Ascending aorta (tissue), 2 donors: ENCODE measurements at regions not wholly inside any gene's neighbourhood (a gene's known extent, or its start where the extent isn't known, plus 50 kb on each side); places are given as distances from the start of the nearest gene placed in this dataset.

ENCODE experiments used
- DNase-seq, 2 donors: peaks; one replicate each; pipeline ENCODE4 v3.0.0-alpha.2; 2019; ENCODE audit warnings: low spot score in 2 of 2
- H3K27ac ChIP-seq, 2 donors: fragments of 200-600 bp; sonication (generic); one replicate each; pipeline ENCODE4 v1.5.1; 2016 to 2017; ENCODE audit warnings: mild to moderate bottlenecking in 1 of 2
- H3K27me3 ChIP-seq: fragments of 200-600 bp; sonication (generic); one replicate; pipeline ENCODE4 v1.5.1; 2017
- H3K36me3 ChIP-seq, 2 donors: fragments of 200-600 bp; sonication (generic); one replicate each; pipeline ENCODE4 v1.5.1; 2016
- H3K4me1 ChIP-seq, 2 donors: fragments of 200-600 bp; sonication (generic); one replicate each; pipeline ENCODE4 v1.5.1; 2016 to 2017; ENCODE audit warnings: mild to moderate bottlenecking in 1 of 2
- H3K4me3 ChIP-seq, 2 donors: fragments of 200-600 bp; sonication (generic); one replicate each; pipeline ENCODE4 v1.5.1; 2016 to 2017; ENCODE audit warnings: mild to moderate bottlenecking in 1 of 2
- H3K9me3 ChIP-seq, 2 donors: fragments of 200-600 bp; sonication (generic); one replicate each; pipeline ENCODE4 v1.5.1; 2016
- intact Hi-C: fragments of 100-400 bp; cut with DNase I; formaldehyde crosslinking; loops from one replicate; pipeline ENCODE4 v1.15.1; 2023
- TF ChIP-seq, protein P1 (sequence below), 3 experiments: fragments of 200-600 bp in 2 of 3; fragments of 450-650 bp in 1 of 3; sonication (generic) in 2 of 3; IDR thresholded peaks; one replicate each; pipeline ENCODE4 v1.5.1; 2016 to 2019; ENCODE audit warnings: antibody characterized with exemption in 3 of 3, mild to moderate bottlenecking in 1 of 3, moderate library complexity in 1 of 3

DNA sequence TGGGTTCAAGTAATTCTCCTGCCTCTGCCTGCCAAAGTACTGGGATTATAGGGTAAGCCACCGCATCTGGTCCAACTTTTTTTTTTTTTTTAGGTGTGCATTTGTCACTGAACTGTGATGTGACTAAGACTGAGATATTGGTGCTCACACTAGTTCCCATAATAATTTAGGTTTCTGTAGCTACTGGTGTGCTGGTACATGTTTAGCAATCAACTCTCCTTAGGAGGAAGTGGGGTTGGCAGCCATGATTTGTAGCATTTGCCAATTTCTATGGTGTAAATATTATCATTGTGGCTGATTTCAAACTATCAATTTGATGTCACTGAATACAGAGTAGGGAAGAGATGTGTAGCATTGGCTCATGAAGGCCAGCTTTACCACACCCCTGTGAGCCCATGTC lies 372.7 kb downstream of the EDEM1 start:
- no peaks in the 10 kb centered on the region for H3K4me1 ChIP-seq
- H3K9me3 ChIP-seq = no peaks in the 10 kb centered on the region
- H3K27me3 ChIP-seq = no peaks in the 10 kb centered on the region
- no peak overlapping the region for H3K4me3 ChIP-seq
- no peak for DNase-seq
- H3K27ac ChIP-seq = no peak overlapping the region
- intact Hi-C loops = no loop called here
- H3K36me3 ChIP-seq = no peaks in the 10 kb centered on the region
- TF ChIP-seq, protein P1, sequence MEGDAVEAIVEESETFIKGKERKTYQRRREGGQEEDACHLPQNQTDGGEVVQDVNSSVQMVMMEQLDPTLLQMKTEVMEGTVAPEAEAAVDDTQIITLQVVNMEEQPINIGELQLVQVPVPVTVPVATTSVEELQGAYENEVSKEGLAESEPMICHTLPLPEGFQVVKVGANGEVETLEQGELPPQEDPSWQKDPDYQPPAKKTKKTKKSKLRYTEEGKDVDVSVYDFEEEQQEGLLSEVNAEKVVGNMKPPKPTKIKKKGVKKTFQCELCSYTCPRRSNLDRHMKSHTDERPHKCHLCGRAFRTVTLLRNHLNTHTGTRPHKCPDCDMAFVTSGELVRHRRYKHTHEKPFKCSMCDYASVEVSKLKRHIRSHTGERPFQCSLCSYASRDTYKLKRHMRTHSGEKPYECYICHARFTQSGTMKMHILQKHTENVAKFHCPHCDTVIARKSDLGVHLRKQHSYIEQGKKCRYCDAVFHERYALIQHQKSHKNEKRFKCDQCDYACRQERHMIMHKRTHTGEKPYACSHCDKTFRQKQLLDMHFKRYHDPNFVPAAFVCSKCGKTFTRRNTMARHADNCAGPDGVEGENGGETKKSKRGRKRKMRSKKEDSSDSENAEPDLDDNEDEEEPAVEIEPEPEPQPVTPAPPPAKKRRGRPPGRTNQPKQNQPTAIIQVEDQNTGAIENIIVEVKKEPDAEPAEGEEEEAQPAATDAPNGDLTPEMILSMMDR (IDR thresholded peaks at IDR 0.05) = no peak

GRCh38 chr3:5563537-5564277 lies 376.2 kb downstream of the EDEM1 start:
- Histone ChIP-seq H3K27me3 (no peaks in the 10 kb centered on the region), H3K4me1 (no peaks in the 10 kb centered on the region), H3K36me3 (no peaks in the 10 kb centered on the region), H3K9me3 (no peaks in the 10 kb centered on the region), H3K4me3 (no peak overlapping the region), H3K27ac (no peak overlapping the region)
- TF ChIP-seq, protein P1 (IDR thresholded peaks at IDR 0.05) = no peak
- intact Hi-C loops = no loop called here
- no peak for DNase-seq

DNA sequence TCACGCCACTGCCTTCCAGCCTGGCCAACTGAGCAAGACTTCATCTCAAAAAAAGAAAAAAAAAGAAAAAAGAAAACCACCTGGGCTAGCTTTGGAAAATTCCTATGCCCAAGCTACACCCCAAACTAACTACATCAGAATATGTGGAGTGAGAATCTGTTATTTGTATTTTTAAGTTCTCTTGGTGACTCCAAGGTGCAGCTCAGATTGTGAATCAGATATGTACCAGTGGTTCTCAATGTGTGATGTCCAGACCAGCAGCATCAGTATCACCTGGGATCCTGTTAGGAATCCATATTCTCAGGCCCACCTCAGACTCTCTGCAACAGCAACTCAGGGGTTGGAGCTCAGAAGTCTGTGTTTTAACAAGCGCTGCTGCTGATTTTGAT lies 376.8 kb downstream of the EDEM1 start:
- H3K4me1 ChIP-seq = no peaks in the 10 kb centered on the region
- no peak overlapping the region for H3K27ac ChIP-seq
- H3K36me3 ChIP-seq = no peaks in the 10 kb centered on the region
- H3K9me3 ChIP-seq = no peaks in the 10 kb centered on the region
- TF ChIP-seq, protein P1 (IDR thresholded peaks at IDR 0.05) = no peak
- no peak for DNase-seq
- H3K27me3 ChIP-seq = no peaks in the 10 kb centered on the region
- intact Hi-C loops = no loop called here
- H3K4me3 ChIP-seq = no peak overlapping the region

DNA sequence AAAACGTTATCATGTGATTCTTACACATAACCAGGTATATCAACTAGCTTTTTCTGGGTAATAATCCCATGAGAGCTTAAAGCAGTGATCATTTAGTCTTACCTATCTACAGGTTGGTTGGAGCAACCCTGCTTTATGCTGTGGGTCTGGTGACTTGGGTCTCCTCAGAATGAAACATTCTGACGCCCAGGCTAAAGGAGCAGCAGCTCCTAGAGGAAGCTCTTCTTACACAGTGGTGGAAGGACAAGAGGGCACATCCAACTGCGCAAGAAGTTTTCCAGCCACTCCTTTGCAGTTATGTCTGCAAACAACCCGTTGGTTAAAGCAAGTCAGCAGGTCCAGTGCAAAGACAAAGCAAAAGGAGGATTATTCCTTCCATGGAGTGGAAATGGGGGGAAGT lies 377.5 kb downstream of the EDEM1 start:
- Histone ChIP-seq H3K27ac (no peak overlapping the region), H3K4me3 (no peak overlapping the region), H3K36me3 (no peaks in the 10 kb centered on the region), H3K4me1 (no peaks in the 10 kb centered on the region), H3K27me3 (no peaks in the 10 kb centered on the region), H3K9me3 (no peaks in the 10 kb centered on the region)
- no peak for DNase-seq
- TF ChIP-seq, protein P1 (IDR thresholded peaks at IDR 0.05) = no peak
- intact Hi-C loops = no loop called here

DNA sequence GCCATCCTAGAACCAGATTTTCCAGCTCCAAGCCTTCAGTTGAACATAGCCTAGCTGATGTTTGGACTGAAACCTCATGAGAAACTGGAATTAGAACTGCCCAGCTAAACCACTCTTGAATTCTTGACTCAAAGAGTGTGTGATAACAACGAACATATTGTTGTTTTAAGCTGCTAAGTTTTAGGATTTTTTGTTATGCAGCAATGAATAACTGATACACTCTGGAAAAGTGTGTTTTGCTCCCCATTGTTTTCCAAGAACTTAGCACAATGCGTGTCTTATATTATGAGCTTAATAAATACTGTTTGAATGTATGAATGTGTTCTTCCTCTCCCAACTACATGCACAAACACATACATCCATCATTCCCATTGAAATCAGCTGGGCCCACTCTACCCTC lies 379.6 kb downstream of the EDEM1 start:
- H3K4me3 ChIP-seq = no peak overlapping the region
- DNase-seq = no peak
- no peak overlapping the region for H3K27ac ChIP-seq
- TF ChIP-seq, protein P1 (IDR thresholded peaks at IDR 0.05) = no peak
- no peaks in the 10 kb centered on the region for H3K4me1 ChIP-seq
- H3K27me3 ChIP-seq = no peaks in the 10 kb centered on the region
- intact Hi-C loops = no loop called here
- no peaks in the 10 kb centered on the region for H3K9me3 ChIP-seq
- no peaks in the 10 kb centered on the region for H3K36me3 ChIP-seq

- no peak for DNase-seq
- H3K4me1 ChIP-seq = no peaks in the 10 kb centered on the region
- no peaks in the 10 kb centered on the region for H3K36me3 ChIP-seq
- H3K9me3 ChIP-seq = no peaks in the 10 kb centered on the region
- H3K27ac ChIP-seq = no peak overlapping the region
- intact Hi-C loops = no loop called here
- no peak overlapping the region for H3K4me3 ChIP-seq
- no peaks in the 10 kb centered on the region for H3K27me3 ChIP-seq
- TF ChIP-seq, protein P1 (IDR thresholded peaks at IDR 0.05) = no peak
Observed at GRCh38 chr3:5568451-5568850, 380.9 kb downstream of the EDEM1 start.
